ENCODE measurements at regions not wholly inside any gene's neighbourhood (a gene's known extent, or its start where the extent isn't known, plus 50 kb on each side); places are given as distances from the start of the nearest gene placed in this dataset.

- DNase-seq, result no peak
These were observed 90.5 kb upstream of the PLXNA4 start for GRCh38 chr7:132666774-132667172.

- DNase-seq, result no peak
These were observed 90.0 kb upstream of the PLXNA4 start for GRCh38 chr7:132666071-132666773.

- DNase-seq, result peak; percentile 54
These were observed 80.8 kb upstream of the PLXNA4 start for GRCh38 chr7:132656846-132657776.

- no peak for DNase-seq
These were observed 80.1 kb upstream of the PLXNA4 start for GRCh38 chr7:132656341-132656740.

- peak; percentile 77 for DNase-seq
These were observed 79.0 kb upstream of the PLXNA4 start for GRCh38 chr7:132655131-132655727.

GRCh38 chr7:132654150-132654549 lies 77.9 kb upstream of the PLXNA4 start:
- peak; percentile 40 for DNase-seq

- DNase-seq, result no peak
These were observed 77.2 kb upstream of the PLXNA4 start for GRCh38 chr7:132653366-132653930.

GRCh38 chr7:132652507-132652906 lies 76.2 kb upstream of the PLXNA4 start:
- DNase-seq, result no peak

- no peak for DNase-seq
These were observed 74.2 kb upstream of the PLXNA4 start for GRCh38 chr7:132650498-132650897.

GRCh38 chr7:132647311-132647710 lies 71.0 kb upstream of the PLXNA4 start:
- no peak for DNase-seq

GRCh38 chr7:132646052-132646451 lies 69.8 kb upstream of the PLXNA4 start:
- no peak for DNase-seq

GRCh38 chr7:132643302-132643701 lies 67.0 kb upstream of the PLXNA4 start:
- no peak for DNase-seq

- no peak for DNase-seq
These were observed 65.0 kb upstream of the PLXNA4 start for GRCh38 chr7:132641238-132641637.

GRCh38 chr7:132639983-132640382 lies 63.7 kb upstream of the PLXNA4 start:
- DNase-seq, result no peak

- DNase-seq, result no peak
These were observed 61.7 kb upstream of the PLXNA4 start for GRCh38 chr7:132638000-132638399.

- no peak for DNase-seq
These were observed 60.3 kb upstream of the PLXNA4 start for GRCh38 chr7:132636581-132636980.

- DNase-seq, result no peak
These were observed 58.9 kb upstream of the PLXNA4 start for GRCh38 chr7:132635127-132635526.

GRCh38 chr7:132630834-132631233 lies 54.6 kb upstream of the PLXNA4 start:
- no peak for DNase-seq
